HG03354 (cell line): ENCODE measurements at regions not wholly inside any gene's neighbourhood (a gene's known extent, or its start where the extent isn't known, plus 50 kb on each side); places are given as distances from the start of the nearest gene placed in this dataset.

ENCODE experiments used
- ATAC-seq: cut with Tn5 transposase; IDR thresholded peaks from one replicate; pipeline ENCODE4 v1.9.1; 2021; ENCODE audit warnings: mild to moderate bottlenecking; ENCODE audit not compliant: unreplicated experiment, poor library complexity, severe bottlenecking

GRCh38 chr11:113634940-113635575 lies 71.0 kb downstream of the TMPRSS5 start:
- no peak for ATAC-seq

GRCh38 chr11:113632981-113633380 lies 73.1 kb downstream of the TMPRSS5 start:
- ATAC-seq = no peak

- no peak for ATAC-seq
Measured at GRCh38 chr11:113629562-113629961, 76.5 kb downstream of the TMPRSS5 start.

GRCh38 chr11:113628912-113629311 lies 77.2 kb downstream of the TMPRSS5 start:
- ATAC-seq = no peak

- no peak for ATAC-seq
Measured at GRCh38 chr11:113627946-113628345, 78.2 kb downstream of the TMPRSS5 start.

- ATAC-seq = no peak
Measured at GRCh38 chr11:113627297-113627696, 78.8 kb downstream of the TMPRSS5 start.

- ATAC-seq = no peak
Measured at GRCh38 chr11:113626736-113627135, 79.4 kb downstream of the TMPRSS5 start.

- ATAC-seq = no peak
Measured at GRCh38 chr11:113623114-113623513, 83.0 kb downstream of the TMPRSS5 start.

- ATAC-seq = no peak
Measured at GRCh38 chr11:113618360-113618759, 87.7 kb downstream of the TMPRSS5 start.

- no peak for ATAC-seq
Measured at GRCh38 chr11:113615773-113616172, 90.3 kb downstream of the TMPRSS5 start.

- no peak for ATAC-seq
Measured at GRCh38 chr11:113615098-113615497, 91.0 kb downstream of the TMPRSS5 start.

GRCh38 chr11:113614097-113614496 lies 92.0 kb downstream of the TMPRSS5 start:
- no peak for ATAC-seq

GRCh38 chr11:113613619-113614018 lies 92.5 kb downstream of the TMPRSS5 start:
- no peak for ATAC-seq

- ATAC-seq = no peak
Measured at GRCh38 chr11:113604186-113604585, 101.9 kb downstream of the TMPRSS5 start.

GRCh38 chr11:113603277-113604059 lies 102.6 kb downstream of the TMPRSS5 start:
- ATAC-seq = no peak

GRCh38 chr11:113602483-113602882 lies 103.6 kb downstream of the TMPRSS5 start:
- no peak for ATAC-seq

GRCh38 chr11:113596658-113597057 lies 109.5 kb downstream of the TMPRSS5 start:
- ATAC-seq = no peak

GRCh38 chr11:113595810-113596594 lies 110.1 kb downstream of the TMPRSS5 start:
- no peak for ATAC-seq

- ATAC-seq = peak; percentile 95
Measured at GRCh38 chr11:113593698-113594308, 112.3 kb downstream of the TMPRSS5 start.

- no peak for ATAC-seq
Measured at GRCh38 chr11:113591117-113591516, 115.0 kb downstream of the TMPRSS5 start.
